HG03342 (cell line): ENCODE measurements at regions not wholly inside any gene's neighbourhood (a gene's known extent, or its start where the extent isn't known, plus 50 kb on each side); places are given as distances from the start of the nearest gene placed in this dataset.

ENCODE experiments used
- ATAC-seq: cut with Tn5 transposase; IDR thresholded peaks from one replicate; pipeline ENCODE4 v1.9.1; 2021; ENCODE audit warnings: mild to moderate bottlenecking, moderate library complexity; ENCODE audit not compliant: unreplicated experiment

DNA sequence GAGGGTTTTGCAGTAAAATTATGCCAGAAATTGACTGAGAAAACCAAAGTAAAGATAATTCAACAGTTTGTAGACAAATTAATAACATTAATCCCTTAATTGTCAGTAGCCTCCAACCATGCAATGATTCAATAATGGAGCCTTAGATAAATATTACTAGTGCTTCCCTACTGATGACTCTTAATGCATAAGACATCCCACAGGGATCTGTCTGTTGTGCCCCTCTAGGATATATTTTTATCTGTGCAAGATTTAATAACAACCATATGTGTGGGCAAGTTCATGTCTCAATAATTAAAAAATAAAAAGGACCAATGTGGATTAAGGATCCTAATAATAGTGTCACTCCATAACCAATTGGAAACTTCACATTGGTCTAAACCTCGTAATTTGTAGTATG, 230.3 kb upstream of the TCF4 start:
- ATAC-seq = no peak

DNA sequence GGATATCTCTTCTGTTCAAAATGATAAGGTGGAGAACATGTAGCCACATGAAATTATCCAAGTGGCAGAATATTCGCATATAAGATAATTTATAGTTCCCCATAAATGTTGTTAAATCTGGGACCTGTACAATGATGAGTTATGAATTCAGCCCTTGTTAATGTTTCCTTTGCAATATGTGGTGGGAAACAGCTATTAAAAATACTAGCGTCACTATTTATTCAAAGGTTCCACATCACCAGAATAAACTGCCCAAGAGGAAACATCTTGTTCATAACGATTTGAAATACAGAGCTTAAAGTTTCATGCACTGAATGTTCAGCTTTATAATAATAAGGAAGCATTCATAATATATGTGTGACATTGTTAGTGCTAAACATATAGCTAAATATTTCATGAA, 223.9 kb upstream of the TCF4 start:
- no peak for ATAC-seq

DNA sequence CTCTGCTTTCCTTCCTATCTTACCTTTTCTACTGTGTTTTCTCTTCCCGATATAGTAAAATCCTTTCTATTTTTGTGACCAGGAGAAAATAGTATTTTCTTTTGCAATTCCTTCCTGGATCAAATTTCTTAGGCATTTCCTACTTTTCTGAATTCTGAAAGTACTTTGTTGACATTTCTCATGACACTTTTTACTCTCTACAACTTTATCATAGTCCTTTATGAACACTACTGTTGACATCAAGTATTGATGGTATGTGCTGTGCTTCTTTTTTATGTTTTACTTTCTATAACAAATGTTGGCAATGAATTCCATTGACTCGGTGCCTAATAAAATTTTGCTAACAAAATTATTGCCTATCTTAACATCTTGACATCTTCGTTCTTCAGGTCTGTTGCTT, 217.7 kb upstream of the TCF4 start:
- no peak for ATAC-seq

DNA sequence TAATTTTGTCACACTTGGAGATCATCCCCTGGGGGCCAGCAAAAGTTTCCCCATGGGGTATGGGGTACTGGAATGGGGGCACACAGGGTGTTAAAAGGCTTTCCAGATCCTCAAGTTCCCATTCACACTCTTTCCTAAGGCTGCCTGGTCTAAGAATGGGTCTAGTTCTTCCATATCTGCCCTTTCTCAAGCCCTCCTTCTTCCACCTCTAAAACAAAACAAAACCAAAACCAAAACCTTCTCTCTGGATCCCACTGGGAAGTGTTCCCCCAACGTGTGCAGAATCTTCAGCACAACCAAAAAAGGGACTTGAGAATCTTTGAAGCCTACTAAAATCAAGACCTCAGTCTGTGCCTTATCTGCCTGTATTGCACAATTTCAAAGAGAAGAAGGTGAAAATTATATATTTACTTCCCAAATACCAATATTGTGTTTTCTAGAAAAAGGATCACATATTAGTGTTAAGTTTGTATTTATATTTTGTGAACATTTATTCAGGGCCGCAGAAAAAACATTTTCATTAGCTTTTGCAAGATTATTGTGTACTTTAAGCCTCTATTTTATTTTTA, 207.2 kb upstream of the TCF4 start:
- ATAC-seq = no peak

DNA sequence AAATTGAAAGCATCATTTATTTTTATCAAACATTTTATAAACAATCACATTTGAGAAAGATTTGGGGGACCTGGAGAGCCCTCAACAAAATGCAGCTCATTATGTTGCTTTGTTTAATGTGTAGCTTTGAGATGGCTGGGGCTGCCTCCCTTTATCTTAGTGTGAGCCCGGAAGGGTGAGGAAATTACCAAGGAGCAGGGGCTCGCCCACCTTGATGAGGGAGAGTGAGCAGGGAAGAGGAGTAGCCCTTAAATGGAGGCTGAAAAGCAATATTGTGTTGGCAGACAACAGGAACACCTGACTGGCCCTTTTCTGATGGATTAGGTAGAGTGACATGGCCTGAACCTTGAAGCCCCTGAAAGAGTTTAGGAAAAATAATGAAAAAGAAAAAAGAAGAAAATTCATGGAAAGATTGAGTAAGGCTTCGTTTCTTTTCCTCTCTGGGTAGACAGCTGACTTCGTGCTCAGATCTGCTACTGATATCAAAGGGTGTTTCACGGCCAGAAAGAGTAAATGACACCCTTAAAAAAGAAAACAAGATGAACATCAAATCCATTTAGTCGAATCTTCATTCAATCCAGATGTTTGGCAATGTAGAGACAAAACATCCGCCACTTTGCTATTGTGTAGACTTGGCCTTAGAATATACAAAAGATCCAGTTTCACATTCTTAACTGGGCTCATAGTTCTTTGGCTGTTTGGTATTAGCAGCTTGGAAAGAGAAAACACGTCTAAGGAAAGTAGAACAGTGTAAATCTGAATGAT, 206.5 kb upstream of the TCF4 start:
- no peak for ATAC-seq

DNA sequence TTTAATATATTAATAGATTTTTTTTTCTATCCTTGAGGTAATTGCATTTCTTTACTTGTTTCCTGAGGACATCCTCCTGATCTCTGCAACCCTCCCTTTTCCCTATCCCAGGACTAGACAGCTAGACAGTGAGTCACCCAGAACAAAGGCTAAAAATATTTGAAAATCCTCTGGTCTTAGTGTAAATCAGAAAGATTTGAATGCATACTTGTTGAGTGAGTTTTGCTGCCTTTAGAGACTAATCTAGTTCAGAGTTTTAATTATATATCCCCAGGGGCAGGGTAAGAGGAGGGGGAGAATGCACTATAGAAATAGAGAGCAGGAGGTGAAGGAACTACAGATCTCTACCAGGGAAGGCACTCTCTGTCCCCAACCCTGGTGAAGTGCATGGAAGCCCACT, 202.3 kb upstream of the TCF4 start:
- ATAC-seq = no peak

DNA sequence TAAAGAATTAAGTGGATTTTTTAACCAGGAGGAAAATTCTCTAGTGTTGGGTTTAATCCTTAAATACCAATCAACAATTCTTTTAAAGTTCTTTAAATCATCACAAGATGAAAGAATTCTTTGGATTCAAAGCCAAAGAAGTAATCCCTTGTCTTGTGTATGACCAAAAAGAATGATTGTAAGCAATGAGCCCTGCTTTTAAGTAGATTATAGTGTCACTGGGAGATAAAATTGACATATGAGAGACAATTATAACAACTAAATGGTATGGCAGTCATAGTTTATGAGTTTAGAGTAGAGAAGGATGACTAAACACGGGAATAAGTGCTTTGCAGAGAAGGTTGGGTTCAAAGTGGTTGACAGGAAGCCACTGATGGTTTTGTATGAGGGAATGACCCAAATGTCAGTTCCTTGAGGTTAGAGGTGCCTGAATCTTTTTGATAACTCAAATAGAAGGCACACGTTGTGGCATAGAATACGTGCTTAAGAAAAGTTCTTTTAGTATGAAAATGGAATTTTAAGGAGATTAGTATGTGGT, 199.6 kb upstream of the TCF4 start:
- no peak for ATAC-seq

DNA sequence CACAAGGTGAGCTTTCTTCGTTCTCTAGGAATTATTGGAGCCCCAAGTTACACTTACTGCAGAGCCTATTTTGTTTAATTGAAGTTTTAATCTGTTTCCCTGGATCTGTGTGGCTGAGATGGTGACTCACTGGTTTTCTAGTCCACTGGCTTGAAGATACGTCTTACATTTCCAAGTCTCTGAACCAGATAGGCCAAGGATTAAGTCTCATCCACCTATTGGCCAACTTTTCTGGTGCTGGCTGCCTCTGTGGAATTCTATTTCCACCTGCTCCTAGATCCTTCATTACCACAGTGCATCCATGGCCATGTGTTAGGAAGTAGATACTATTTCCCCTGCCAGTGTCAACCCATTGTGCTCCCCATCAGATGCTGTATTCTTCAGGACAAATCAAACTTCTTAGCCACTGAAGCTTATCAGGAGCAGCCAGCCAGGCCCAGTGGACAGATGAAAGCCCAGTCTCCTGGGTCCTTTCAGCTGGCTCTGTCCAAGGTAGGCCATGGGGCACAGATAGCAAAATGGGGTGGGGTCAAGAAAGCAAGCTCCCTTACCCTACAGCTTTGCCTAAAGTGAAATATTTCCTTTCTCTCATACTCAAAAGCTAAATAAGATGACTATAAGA, 198.8 kb upstream of the TCF4 start:
- ATAC-seq = no peak

DNA sequence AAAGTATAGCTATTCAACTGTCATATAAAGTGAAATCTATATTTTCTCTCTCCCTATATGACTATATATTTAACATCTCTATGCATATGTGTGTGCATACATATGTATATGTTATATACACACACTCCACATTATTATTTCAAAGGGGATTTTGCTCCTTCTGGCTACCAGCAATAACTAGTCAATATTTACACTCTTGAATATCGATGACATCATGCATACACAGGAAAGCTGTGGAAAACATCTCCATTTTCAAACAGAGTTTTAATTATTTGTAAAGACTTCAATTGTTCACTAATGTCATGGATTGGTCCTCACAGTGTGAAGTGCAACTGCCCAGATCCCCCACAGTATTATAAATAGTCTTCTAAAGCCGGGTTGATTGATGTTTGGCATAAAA, 195.9 kb upstream of the TCF4 start:
- no peak for ATAC-seq

DNA sequence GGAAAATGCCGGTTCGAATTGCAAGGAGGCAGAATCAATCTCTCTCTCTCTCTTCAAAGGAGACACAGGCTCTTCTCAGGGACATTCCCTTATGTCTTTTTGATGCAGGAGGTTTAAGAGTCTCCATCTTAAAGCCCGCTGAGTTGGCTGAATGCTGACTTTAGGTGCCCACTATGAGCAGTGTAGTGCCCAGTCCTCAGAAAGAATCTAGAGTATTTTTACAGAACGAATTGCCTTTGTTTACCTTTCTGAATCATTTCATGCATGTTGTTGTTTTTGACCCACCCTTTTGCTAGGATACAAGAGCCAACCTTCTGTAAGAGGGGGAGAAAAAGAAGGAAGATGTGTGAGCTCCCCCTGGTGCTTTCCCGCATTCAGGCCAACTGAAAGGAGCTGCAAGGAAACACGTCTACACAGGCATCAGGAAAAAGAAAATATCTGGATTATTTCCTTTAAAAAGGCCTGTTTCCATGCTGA, 193.5 kb upstream of the TCF4 start:
- no peak for ATAC-seq

DNA sequence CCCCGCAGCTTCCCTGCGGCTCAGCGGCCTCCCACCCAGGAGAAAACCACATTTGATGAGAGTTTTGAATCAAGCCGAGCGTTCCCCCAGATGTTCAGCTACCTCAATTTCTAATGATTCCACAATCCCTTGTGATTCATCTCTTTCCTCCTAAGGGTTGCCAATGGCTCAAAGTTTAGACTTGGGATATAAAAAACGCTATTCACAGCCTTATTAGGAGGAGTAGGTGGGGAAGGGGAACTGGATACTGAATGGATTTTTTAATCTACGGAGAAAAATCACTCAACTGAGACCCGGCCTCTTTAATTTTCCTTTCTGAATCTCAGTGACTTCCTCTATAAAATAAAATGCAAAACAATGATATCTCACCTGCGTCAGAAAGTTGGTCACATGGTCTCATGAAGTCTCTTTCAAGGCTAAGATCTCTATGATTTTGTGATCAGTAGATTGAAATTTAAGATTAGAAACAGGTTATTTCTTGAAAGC, 192.6 kb upstream of the TCF4 start:
- ATAC-seq = no peak

DNA sequence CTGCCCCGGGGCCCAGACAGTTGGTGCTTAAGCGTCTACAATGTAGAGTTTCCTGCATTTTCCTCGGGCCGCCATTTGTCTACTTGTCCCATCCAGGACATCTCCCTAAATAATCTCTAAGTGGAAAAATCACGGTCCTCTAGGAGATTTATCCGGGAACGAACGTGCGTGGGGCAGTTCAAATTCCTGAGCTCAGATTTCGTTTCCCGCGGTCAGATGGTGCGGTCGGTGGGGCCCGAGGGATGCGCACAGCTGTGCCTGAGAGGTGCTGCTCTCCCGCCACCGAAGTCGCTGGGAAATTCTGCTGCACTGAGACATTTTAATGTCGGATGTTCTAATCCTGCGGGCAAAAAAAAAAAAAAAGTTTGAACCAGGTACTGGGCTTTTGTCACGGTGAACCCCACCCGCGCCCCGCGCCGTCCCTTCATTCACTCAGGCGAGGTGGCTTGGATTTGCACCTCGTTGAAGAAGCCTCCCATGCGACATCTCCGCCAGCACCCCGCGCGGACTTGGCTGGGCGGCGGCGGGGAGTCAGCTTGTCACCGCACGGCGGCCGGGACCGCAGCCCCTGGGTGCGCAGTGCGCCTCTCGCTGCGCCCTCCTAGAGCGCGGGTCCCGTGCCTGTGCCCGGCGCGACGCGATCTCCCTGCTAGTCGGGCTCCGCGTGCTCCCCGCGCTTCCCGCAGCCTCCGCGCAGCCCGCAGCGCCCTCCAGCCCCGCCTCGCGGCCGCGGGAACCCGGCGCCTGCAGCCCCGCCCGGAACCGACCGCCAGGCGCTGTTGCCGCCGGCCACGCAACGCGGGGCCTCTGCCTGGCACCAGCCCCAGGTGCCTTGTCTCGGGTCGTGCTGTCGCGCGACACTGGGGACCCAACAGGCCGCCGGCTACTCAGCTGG, 191.9 kb upstream of the TCF4 start:
- no peak for ATAC-seq

DNA sequence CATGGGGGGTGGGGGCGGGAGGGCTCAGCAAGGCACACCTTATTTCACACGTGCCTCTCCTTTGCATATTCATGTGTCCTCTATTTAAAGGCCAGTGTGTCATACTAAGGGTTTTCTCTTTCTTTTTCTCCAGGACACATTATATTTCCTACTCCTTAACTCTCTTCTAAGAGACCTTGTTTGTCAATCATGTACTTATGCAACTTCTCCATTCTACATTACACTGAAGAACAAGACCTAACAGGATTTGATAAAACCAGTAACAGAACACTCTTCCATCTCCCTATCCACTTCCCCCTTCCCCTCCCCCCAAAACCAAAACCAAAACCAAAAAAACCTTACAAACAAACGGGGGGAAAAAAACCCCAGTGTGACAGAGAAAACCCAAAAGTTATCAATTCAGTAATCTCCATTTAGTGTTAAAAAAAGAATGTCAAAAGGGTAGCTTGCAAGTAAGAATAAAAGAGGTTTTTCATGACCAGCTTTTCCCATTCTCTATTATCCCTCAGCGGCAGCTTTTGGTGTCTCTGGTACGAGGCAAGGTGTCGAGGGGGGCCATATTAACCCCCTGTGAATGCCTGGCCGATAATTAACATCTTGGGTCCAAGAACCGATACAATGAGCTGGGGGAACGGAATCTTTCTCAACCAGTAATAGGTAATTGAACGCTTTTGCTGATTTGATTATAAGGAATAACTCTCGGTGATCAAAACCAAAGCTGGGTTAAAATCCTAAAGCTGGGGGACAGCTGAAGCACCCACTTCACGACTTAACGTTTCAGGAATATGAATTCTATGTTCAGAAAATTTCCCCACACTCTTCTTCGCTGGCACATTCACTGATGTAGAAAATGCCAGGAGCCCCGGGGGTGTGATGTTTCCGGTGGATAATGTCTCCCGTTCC, 191.0 kb upstream of the TCF4 start:
- peak; percentile 38 for ATAC-seq

DNA sequence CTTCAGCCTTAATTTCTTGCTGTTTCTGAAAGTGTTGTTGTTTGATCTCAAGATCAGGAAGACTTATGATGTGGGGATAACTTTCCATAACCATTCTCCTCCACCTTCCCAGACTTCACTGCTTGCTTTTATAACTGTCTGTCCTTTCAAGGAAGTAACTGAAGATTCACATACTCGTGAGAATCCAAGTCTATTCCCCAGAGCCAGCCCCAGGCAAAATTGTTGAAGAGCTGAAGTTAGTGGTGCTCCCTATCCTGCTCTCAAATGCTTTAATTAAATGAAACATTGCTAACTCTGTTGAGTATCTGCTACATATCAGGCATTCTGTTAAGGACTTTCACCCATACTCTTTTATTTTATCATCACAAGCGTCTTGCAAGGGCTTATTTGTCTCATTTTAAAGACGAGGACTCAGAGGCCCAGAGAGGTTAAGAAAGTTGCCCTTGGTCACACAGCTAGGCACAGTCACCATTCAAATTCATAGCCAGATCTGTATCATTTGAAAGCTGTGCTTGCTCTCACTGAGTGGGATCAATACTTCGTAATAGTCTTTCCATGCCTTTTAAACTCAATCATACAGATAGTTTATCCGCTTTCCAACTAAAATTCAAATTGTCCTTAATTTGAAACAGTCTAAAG, 189.8 kb upstream of the TCF4 start:
- ATAC-seq = no peak

DNA sequence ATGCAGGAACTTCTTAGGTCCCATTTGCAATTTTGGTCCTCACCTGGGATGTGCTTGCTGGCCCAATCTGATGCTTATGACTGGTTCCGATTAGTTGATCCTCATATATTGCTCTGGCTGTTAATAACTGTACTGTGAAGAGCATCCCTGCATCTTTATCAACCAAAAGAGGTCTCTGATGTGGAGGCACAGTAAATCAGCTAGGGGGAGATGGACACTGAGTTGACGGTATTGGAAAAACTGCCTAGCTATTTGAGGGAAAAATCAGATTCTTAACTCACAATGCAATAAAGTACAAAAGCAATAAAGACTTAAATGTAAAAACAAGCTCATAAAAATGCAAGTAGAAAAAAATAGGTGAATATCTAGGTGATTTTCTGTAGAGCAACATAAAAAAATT, 188.0 kb upstream of the TCF4 start:
- no peak for ATAC-seq

DNA sequence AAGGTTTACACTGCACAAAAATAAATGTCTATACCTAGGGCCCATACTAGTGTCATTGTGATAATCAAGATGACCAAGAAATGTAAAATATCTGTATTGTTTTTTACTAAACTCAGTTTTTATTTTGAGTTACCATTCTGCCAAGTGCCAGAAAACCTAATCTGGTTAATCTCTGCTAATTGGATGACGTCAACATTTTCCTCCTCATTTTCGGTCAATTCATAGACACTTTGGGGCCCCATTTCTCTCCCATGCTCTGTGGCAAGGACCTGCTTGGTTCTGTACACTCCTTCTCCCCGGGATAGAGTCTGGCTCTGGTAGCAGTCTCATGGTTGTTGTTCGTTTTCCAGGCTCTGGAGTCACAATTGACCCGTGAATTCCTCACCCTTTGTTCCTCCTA, 186.5 kb upstream of the TCF4 start:
- no peak for ATAC-seq

DNA sequence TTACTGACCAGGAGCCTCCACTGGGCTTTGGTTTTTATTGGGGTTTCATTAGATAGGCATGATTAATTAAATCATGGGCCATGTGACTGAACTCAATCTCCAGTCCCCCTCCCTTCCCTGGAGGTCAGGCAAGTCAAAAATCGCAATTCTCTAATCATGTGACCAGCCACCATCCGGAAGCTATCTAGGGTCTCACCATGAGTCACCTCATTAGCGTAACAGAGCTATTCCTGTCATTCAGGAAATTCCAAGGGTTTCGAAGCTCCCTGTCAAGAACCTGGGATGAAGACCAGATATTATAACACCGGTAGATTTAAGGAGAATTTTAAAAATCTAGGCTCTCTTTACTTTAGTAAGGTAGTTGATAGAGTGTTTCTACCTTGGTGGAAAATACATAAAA, 180.3 kb upstream of the TCF4 start:
- no peak for ATAC-seq

DNA sequence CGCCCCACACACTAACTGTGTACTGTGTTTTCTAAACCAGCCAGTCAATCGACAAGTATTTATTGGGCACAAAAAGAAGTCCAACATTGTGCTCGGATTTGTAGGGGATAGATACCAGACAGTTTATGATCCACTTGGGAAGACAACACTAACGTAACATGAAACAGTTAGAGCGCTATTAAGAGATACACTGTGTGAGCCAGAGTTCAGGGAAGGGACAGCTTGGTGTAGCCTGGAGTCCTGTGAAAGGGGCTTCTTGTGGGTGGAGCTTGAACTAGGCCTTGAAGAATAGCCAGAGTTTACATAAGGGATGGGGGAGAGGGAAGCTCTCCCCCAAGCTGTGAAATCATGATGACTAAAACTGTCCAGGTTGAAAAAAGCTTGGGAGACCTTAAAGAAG, 176.4 kb upstream of the TCF4 start:
- ATAC-seq = no peak

DNA sequence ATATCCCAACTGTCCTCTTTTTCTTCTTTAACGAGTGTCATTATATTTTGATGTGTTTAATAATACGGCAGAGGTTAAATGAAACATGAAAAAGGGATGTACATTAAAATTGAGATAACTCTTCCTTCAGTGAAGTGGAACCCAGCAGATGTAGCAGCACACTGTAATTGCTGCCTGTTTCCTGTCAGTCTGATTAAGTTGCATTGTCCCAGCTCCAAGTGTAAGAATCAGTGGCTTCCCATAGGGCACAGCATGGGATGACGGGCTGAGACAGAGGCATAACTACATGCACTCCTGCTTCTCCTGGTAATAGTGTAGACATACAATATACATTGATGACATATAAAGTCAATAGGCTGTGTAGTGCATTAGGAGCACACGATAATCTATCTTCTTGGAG, 175.8 kb upstream of the TCF4 start:
- no peak for ATAC-seq
